Effector memory CD4-positive, alpha-beta T cell (primary cell): ENCODE measurements at regions not wholly inside any gene's neighbourhood (a gene's known extent, or its start where the extent isn't known, plus 50 kb on each side); places are given as distances from the start of the nearest gene placed in this dataset.

Source experiments
- DNase-seq, 3 donors: peaks; one replicate each; pipeline ENCODE4 v3.0.0-alpha.2; 2020
- H3K27ac ChIP-seq: 2 replicates; pipeline ENCODE4 v1.7.0; 2013; ENCODE audit warnings: mild to moderate bottlenecking, low read length, moderate library complexity; ENCODE audit not compliant: insufficient read depth, poor library complexity, severe bottlenecking
- H3K27me3 ChIP-seq: replicated peaks from 2 replicates; pipeline ENCODE4 v1.7.0; 2013; ENCODE audit warnings: mild to moderate bottlenecking, low read length; ENCODE audit not compliant: insufficient read depth, control insufficient read depth, poor library complexity, severe bottlenecking
- H3K36me3 ChIP-seq: 2 replicates; pipeline ENCODE4 v1.7.0; 2013; ENCODE audit warnings: mild to moderate bottlenecking, low read length, moderate library complexity; ENCODE audit not compliant: control insufficient read depth, insufficient read depth
- H3K4me1 ChIP-seq: 2 replicates; pipeline ENCODE4 v1.7.0; 2013; ENCODE audit warnings: low read length, mild to moderate bottlenecking; ENCODE audit not compliant: control insufficient read depth, insufficient read depth, poor library complexity, severe bottlenecking
- H3K4me3 ChIP-seq: 2 replicates; pipeline ENCODE4 v1.7.0; 2013; ENCODE audit warnings: low read length, low read depth, mild to moderate bottlenecking; ENCODE audit not compliant: insufficient read depth, poor library complexity, severe bottlenecking
- H3K9me3 ChIP-seq: 2 replicates; pipeline ENCODE4 v1.7.0; 2013; ENCODE audit warnings: mild to moderate bottlenecking, low read length, moderate library complexity; ENCODE audit not compliant: control insufficient read depth

GRCh38 chr18:22267225-22267624 lies 97.8 kb downstream of the GATA6 start:
- Histone ChIP-seq H3K27ac (no peak overlapping the region), H3K4me3 (no peak overlapping the region), H3K36me3 (no peaks in the 10 kb centered on the region), H3K4me1 (no peaks in the 10 kb centered on the region), H3K9me3 (no peaks in the 10 kb centered on the region), H3K27me3 (no peaks in the 10 kb centered on the region)
- no peak for DNase-seq

DNA sequence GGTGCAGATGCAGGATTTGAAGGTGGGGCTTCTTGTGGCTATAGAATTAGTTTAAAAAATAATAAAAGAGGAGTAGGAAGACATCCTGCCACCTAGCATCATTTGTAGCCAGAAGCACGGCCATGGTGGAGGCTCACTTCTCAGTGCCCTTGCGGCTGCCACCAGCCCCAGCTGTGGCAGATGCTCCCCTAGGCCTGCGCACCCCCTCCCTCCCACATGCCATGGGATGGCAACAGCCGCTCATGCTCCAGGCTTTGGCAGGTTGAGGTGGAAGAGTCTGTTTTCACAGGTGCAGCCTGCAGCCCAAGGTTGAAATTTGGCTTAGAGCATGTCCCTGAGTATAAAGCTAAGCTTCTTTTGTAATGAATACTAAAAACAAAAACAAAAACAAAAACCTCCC lies 96.4 kb downstream of the GATA6 start:
- Histone ChIP-seq H3K27me3 (no peaks in the 10 kb centered on the region), H3K27ac (no peak overlapping the region), H3K36me3 (no peaks in the 10 kb centered on the region), H3K4me1 (no peaks in the 10 kb centered on the region), H3K4me3 (no peak overlapping the region), H3K9me3 (no peaks in the 10 kb centered on the region)
- no peak for DNase-seq

GRCh38 chr18:22260208-22260820 lies 90.9 kb downstream of the GATA6 start:
- Histone ChIP-seq H3K27ac (no peak overlapping the region), H3K4me3 (no peak overlapping the region), H3K27me3 (no peaks in the 10 kb centered on the region), H3K4me1 (no peaks in the 10 kb centered on the region), H3K9me3 (no peaks in the 10 kb centered on the region), H3K36me3 (no peaks in the 10 kb centered on the region)
- DNase-seq: no peak

- H3K9me3 ChIP-seq: no peaks in the 10 kb centered on the region
- no peak for DNase-seq
Measured at GRCh38 chr18:22257022-22257543, 87.7 kb downstream of the GATA6 start.

DNA sequence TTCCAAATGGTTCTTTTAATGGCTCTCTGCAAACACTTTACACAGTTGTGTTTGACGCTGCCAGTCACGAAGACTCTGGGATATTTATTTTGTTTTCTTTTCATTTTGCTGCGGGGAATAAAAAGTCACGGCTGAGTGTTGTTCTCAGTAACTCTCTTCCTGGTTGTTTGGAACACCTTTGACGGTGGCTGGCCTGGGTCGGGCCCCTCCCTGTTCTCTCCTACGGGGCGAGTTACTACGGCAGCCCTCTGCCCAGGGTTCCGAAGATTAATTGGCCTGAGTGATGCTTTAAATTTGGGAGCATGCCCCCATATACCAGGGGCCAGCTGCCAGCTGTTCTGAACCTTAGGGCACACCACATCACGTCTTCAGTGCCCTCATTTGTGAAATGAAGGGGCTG lies 84.7 kb downstream of the GATA6 start:
- Histone ChIP-seq H3K36me3 (no peaks in the 10 kb centered on the region), H3K9me3 (no peaks in the 10 kb centered on the region), H3K4me3 (no peak overlapping the region), H3K4me1 (no peaks in the 10 kb centered on the region), H3K27ac (no peak overlapping the region), H3K27me3 (no peaks in the 10 kb centered on the region)
- no peak for DNase-seq

More at GRCh38 chr18:22257022-22257543, 87.7 kb downstream of the GATA6 start:
- Histone ChIP-seq H3K27ac (no peak overlapping the region), H3K4me3 (no peak overlapping the region), H3K27me3 (no peaks in the 10 kb centered on the region), H3K36me3 (no peaks in the 10 kb centered on the region), H3K4me1 (no peaks in the 10 kb centered on the region)

DNA sequence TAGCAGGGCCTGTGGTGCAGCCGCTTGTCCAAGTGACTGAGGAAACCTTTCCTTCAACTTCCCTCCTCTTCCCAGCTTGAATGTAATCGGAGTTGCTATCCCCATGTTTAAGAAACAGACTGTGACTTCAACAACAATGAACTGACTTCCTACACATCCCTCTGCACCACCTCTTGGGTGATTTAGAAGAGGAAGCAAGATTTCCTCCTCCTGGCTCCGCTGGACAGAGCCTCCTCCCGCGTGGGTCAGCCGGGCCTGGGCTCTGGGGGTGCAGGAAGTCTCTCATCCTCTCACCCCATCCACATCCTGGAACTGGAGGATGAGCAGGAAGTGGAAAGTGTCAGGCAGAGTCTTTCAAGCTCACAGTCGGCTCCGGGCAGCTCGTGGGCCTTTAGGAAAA lies 84.3 kb downstream of the GATA6 start:
- Histone ChIP-seq H3K9me3 (no peaks in the 10 kb centered on the region), H3K4me3 (no peak overlapping the region), H3K4me1 (no peaks in the 10 kb centered on the region), H3K36me3 (no peaks in the 10 kb centered on the region), H3K27ac (no peak overlapping the region), H3K27me3 (no peaks in the 10 kb centered on the region)
- no peak for DNase-seq

- Histone ChIP-seq H3K27me3 (no peaks in the 10 kb centered on the region), H3K36me3 (no peaks in the 10 kb centered on the region), H3K4me3 (no peak overlapping the region), H3K9me3 (no peaks in the 10 kb centered on the region), H3K27ac (no peak overlapping the region), H3K4me1 (no peaks in the 10 kb centered on the region)
- DNase-seq: no peak
Measured at GRCh38 chr18:22253156-22253555, 83.8 kb downstream of the GATA6 start.
